H9 (cell line): ENCODE measurements at regions not wholly inside any gene's neighbourhood (a gene's known extent, or its start where the extent isn't known, plus 50 kb on each side); places are given as distances from the start of the nearest gene placed in this dataset.

ENCODE experiments used
- DNase-seq: peaks from one replicate; pipeline ENCODE4 v3.0.0-alpha.2; 2017
- H2AFZ ChIP-seq: one replicate; pipeline ENCODE4 v1.6.1; 2013; ENCODE audit warnings: mild to moderate bottlenecking, low read length, control low read depth, moderate library complexity
- H2AK5ac ChIP-seq: 2 replicates; pipeline ENCODE4 v1.6.1; 2013; ENCODE audit warnings: low read length, control low read depth, mixed read lengths; ENCODE audit not compliant: insufficient read length
- H2BK120ac ChIP-seq: one replicate; pipeline ENCODE4 v1.6.1; 2013; ENCODE audit warnings: low read depth, mild to moderate bottlenecking, low read length, control low read depth, inconsistent platforms; ENCODE audit not compliant: poor library complexity, severe bottlenecking
- H2BK12ac ChIP-seq: 2 replicates; pipeline ENCODE4 v1.6.1; 2013; ENCODE audit warnings: low read length, control low read depth, mixed read lengths, low read depth; ENCODE audit not compliant: insufficient read length
- H2BK15ac ChIP-seq: 2 replicates; pipeline ENCODE4 v1.6.1; 2013; ENCODE audit warnings: low read depth, low read length, control low read depth
- H2BK20ac ChIP-seq: one replicate; pipeline ENCODE4 v1.6.1; 2013; ENCODE audit warnings: low read depth, mild to moderate bottlenecking, low read length, control low read depth, inconsistent platforms; ENCODE audit not compliant: poor library complexity, severe bottlenecking
- H2BK5ac ChIP-seq: 2 replicates; pipeline ENCODE4 v1.6.1; 2013; ENCODE audit warnings: low read length, control low read depth, mixed read lengths; ENCODE audit not compliant: insufficient read length
- H3K14ac ChIP-seq: 2 replicates; pipeline ENCODE4 v1.6.1; 2013; ENCODE audit warnings: low read length, control low read depth; ENCODE audit not compliant: insufficient read depth
- H3K18ac ChIP-seq: 2 replicates; pipeline ENCODE4 v1.6.1; 2013; ENCODE audit warnings: low read depth, mild to moderate bottlenecking, mixed read lengths, low read length, control low read depth; ENCODE audit not compliant: insufficient read length
- H3K23ac ChIP-seq: 2 replicates; pipeline ENCODE4 v1.6.1; 2013; ENCODE audit warnings: low read length, control low read depth, mixed read lengths, low read depth; ENCODE audit not compliant: insufficient read length
- H3K23me2 ChIP-seq: 2 replicates; pipeline ENCODE4 v1.6.1; 2013; ENCODE audit warnings: low read depth, mild to moderate bottlenecking, mixed read lengths, low read length, control low read depth; ENCODE audit not compliant: insufficient read length, poor library complexity, severe bottlenecking
- H3K27ac ChIP-seq: 2 replicates; pipeline ENCODE4 v1.5.1; 2013; ENCODE audit warnings: low read length, control low read depth, mixed read lengths, low read depth; ENCODE audit not compliant: insufficient read length
- H3K27me3 ChIP-seq: 2 replicates; pipeline ENCODE4 v1.6.1; 2013; ENCODE audit warnings: low read length, control low read depth, inconsistent platforms; ENCODE audit not compliant: insufficient read depth
- H3K4ac ChIP-seq: 2 replicates; pipeline ENCODE4 v1.6.1; 2013; ENCODE audit warnings: low read depth, mild to moderate bottlenecking, control low read depth, inconsistent platforms, low read length, moderate library complexity
- H3K4me1 ChIP-seq: 2 replicates; pipeline ENCODE4 v1.6.1; 2013; ENCODE audit warnings: low read length, control low read depth, inconsistent platforms; ENCODE audit not compliant: insufficient read depth
- H3K4me2 ChIP-seq: 2 replicates; pipeline ENCODE4 v1.6.1; 2013; ENCODE audit warnings: low read length, control low read depth, mixed read lengths; ENCODE audit not compliant: insufficient read length, insufficient read depth
- H3K56ac ChIP-seq: 2 replicates; pipeline ENCODE4 v1.6.1; 2013; ENCODE audit warnings: low read depth, mild to moderate bottlenecking, mixed read lengths, low read length, control low read depth; ENCODE audit not compliant: insufficient read length
- H3K79me1 ChIP-seq: 2 replicates; pipeline ENCODE4 v1.6.1; 2013; ENCODE audit warnings: low read depth, mild to moderate bottlenecking, moderate library complexity, low read length, control low read depth, inconsistent platforms; ENCODE audit not compliant: insufficient read depth, poor library complexity, severe bottlenecking
- H3K79me2 ChIP-seq: 2 replicates; pipeline ENCODE4 v1.6.1; 2013; ENCODE audit warnings: low read length, control low read depth, inconsistent platforms; ENCODE audit not compliant: insufficient read depth
- H3K9ac ChIP-seq: 2 replicates; pipeline ENCODE4 v1.6.1; 2013; ENCODE audit warnings: low read length, control low read depth, mixed read lengths; ENCODE audit not compliant: insufficient read length; ENCODE audit errors: extremely low read depth
- H3K9me3 ChIP-seq: one replicate; pipeline ENCODE4 v1.6.1; 2013; ENCODE audit warnings: low read depth, low read length, inconsistent platforms; ENCODE audit not compliant: control insufficient read depth
- H3T11ph ChIP-seq: one replicate; pipeline ENCODE4 v1.6.1; 2013; ENCODE audit warnings: mild to moderate bottlenecking, low read length, control low read depth, inconsistent platforms
- H4K20me1 ChIP-seq: one replicate; pipeline ENCODE4 v1.6.1; 2013; ENCODE audit not compliant: control insufficient read depth, insufficient read length, insufficient read depth
- H4K5ac ChIP-seq: 2 replicates; pipeline ENCODE4 v1.6.1; 2013; ENCODE audit warnings: low read depth, mild to moderate bottlenecking, mixed read lengths, low read length, control low read depth; ENCODE audit not compliant: insufficient read length
- H4K8ac ChIP-seq: replicated peaks from 2 replicates; pipeline ENCODE4 v1.6.1; 2013; ENCODE audit warnings: low read length, control low read depth, mixed read lengths, low read depth; ENCODE audit not compliant: insufficient read length
- H4K91ac ChIP-seq: 2 replicates; pipeline ENCODE4 v1.6.1; 2013; ENCODE audit warnings: low read depth, mild to moderate bottlenecking, moderate library complexity, mixed read lengths, low read length, control low read depth; ENCODE audit not compliant: insufficient read length
- H3K27ac Mint-ChIP-seq, 3 experiments: 2 replicates in 2 of 3; 3 replicates in 1 of 3; pipeline ENCODE4 v1.8.0; 2020 to 2021; ENCODE audit warnings: mixed read lengths in 3 of 3, mild to moderate bottlenecking in 1 of 3, moderate library complexity in 1 of 3
- H3K27me3 Mint-ChIP-seq: 2 replicates; pipeline ENCODE4 v1.8.0; 2021; ENCODE audit warnings: low read depth, mild to moderate bottlenecking, moderate library complexity, mixed read lengths
- H3K36me3 Mint-ChIP-seq, 3 experiments: 2 replicates in 2 of 3; 3 replicates in 1 of 3; pipeline ENCODE4 v1.8.0; 2020 to 2021; ENCODE audit warnings: low read depth in 3 of 3, mixed read lengths in 3 of 3; ENCODE audit not compliant: insufficient read depth in 1 of 3
- H3K4me1 Mint-ChIP-seq, 2 experiments: 2 replicates each; pipeline ENCODE4 v1.8.0; 2020; ENCODE audit warnings: mixed read lengths in 2 of 2
- H3K4me3 Mint-ChIP-seq, 2 experiments: 2 replicates in 1 of 2; 3 replicates in 1 of 2; pipeline ENCODE4 v1.8.0; 2020 to 2021; ENCODE audit warnings: mild to moderate bottlenecking in 2 of 2, mixed read lengths in 2 of 2, moderate library complexity in 1 of 2
- H3K9me3 Mint-ChIP-seq, 2 experiments: 2 replicates in 1 of 2; 3 replicates in 1 of 2; pipeline ENCODE4 v1.8.0; 2020; ENCODE audit warnings: mild to moderate bottlenecking in 2 of 2, mixed read lengths in 2 of 2, moderate library complexity in 1 of 2
- CTCF ChIP-seq: fragments of 200-600 bp; sonication (generic); conservative IDR thresholded peaks from 3 replicates; pipeline ENCODE4 v1.8.0; 2021; ENCODE audit warnings: antibody characterized with exemption, mild to moderate bottlenecking
- WGBS: extraction: QIAGEN DNeasy Blood & Tissue Kit; methylation state at CpG from one replicate; pipeline ENCODE4 v1.1.7; 2013; ENCODE audit warnings: missing lambda C conversion rate, low lambda C conversion rate, mixed read lengths; ENCODE audit not compliant: insufficient read length; ENCODE audit errors: extremely low coverage; 5-methylcytosine and 5-hydroxymethylcytosine counted together

- H3K4ac ChIP-seq = no peak overlapping the region
- no peak for TF ChIP-seq CTCF
- no peak overlapping the region for H2AFZ ChIP-seq
- no peaks in the 10 kb centered on the region for H4K20me1 ChIP-seq
- no peak overlapping the region for H4K5ac ChIP-seq
- H3K79me2 ChIP-seq = no peaks in the 10 kb centered on the region
- no CpG with 5 or more reads among the region's 3 CpGs for WGBS
- no peak for DNase-seq
- H2BK5ac ChIP-seq = no peak overlapping the region
- H3K9ac ChIP-seq = no peak overlapping the region
- no peak overlapping the region for H2AK5ac ChIP-seq
- H2BK12ac ChIP-seq = no peak overlapping the region
- no peak overlapping the region for H2BK120ac ChIP-seq
- no peak overlapping the region for H3K4me2 ChIP-seq
- H4K8ac ChIP-seq = no peak overlapping the region
- no peak overlapping the region for H4K91ac ChIP-seq
- no peaks in the 10 kb centered on the region for H3K4me1 ChIP-seq
- H3K79me1 ChIP-seq = no peaks in the 10 kb centered on the region
- Mint-ChIP-seq H3K27ac (no peak overlapping the region), H3K4me3 (no peak overlapping the region), H3K9me3 (peaks cover 10 to 13% of the 10 kb centered on the region in 2 experiments), H3K4me1 (no peaks in the 10 kb centered on the region), H3K27me3 (no peaks in the 10 kb centered on the region), H3K36me3 (peaks cover 4 to 10% (median 4%) of the 10 kb centered on the region in 3 experiments)
- H3K9me3 ChIP-seq = no peaks in the 10 kb centered on the region
- no peaks in the 10 kb centered on the region for H3K23me2 ChIP-seq
- H3K27ac ChIP-seq = no peak overlapping the region
- no peak overlapping the region for H3K14ac ChIP-seq
- H2BK20ac ChIP-seq = no peak overlapping the region
- no peak overlapping the region for H3K56ac ChIP-seq
- no peak overlapping the region for H3K18ac ChIP-seq
- no peaks in the 10 kb centered on the region; the same call in 1 of the 2 replicates for H3K27me3 ChIP-seq
- H3K23ac ChIP-seq = no peak overlapping the region
- H3T11ph ChIP-seq = no peak overlapping the region
- H2BK15ac ChIP-seq = no peak overlapping the region
Observed at GRCh38 chr18:25446972-25447371, 95.0 kb upstream of the ZNF521 start.
